CD4-positive, alpha-beta T cell treated with Interleukin-17A for 1 hour (primary cell): ENCODE measurements at regions not wholly inside any gene's neighbourhood (a gene's known extent, or its start where the extent isn't known, plus 50 kb on each side); places are given as distances from the start of the nearest gene placed in this dataset.

ENCODE experiments used
- DNase-seq: peaks from one replicate; pipeline ENCODE4 v3.0.0-alpha.2; 2020

GRCh38 chr20:60599381-60599780 is 641.2 kb downstream of the CDH26 start:
- DNase-seq: no peak

GRCh38 chr20:60600036-60600435 is 641.8 kb downstream of the CDH26 start:
- DNase-seq: no peak

- DNase-seq: no peak
Observed at GRCh38 chr20:60624066-60624465, 628.0 kb upstream of the CDH4 start.

GRCh38 chr20:60627751-60628565 is 624.1 kb upstream of the CDH4 start:
- no peak for DNase-seq

- DNase-seq: no peak
Observed at GRCh38 chr20:60628749-60629148, 623.3 kb upstream of the CDH4 start.

GRCh38 chr20:60629206-60629605 is 622.9 kb upstream of the CDH4 start:
- DNase-seq: no peak

- no peak for DNase-seq
Observed at GRCh38 chr20:60630609-60631008, 621.5 kb upstream of the CDH4 start.

GRCh38 chr20:60631585-60632287 is 620.3 kb upstream of the CDH4 start:
- DNase-seq: no peak

DNA sequence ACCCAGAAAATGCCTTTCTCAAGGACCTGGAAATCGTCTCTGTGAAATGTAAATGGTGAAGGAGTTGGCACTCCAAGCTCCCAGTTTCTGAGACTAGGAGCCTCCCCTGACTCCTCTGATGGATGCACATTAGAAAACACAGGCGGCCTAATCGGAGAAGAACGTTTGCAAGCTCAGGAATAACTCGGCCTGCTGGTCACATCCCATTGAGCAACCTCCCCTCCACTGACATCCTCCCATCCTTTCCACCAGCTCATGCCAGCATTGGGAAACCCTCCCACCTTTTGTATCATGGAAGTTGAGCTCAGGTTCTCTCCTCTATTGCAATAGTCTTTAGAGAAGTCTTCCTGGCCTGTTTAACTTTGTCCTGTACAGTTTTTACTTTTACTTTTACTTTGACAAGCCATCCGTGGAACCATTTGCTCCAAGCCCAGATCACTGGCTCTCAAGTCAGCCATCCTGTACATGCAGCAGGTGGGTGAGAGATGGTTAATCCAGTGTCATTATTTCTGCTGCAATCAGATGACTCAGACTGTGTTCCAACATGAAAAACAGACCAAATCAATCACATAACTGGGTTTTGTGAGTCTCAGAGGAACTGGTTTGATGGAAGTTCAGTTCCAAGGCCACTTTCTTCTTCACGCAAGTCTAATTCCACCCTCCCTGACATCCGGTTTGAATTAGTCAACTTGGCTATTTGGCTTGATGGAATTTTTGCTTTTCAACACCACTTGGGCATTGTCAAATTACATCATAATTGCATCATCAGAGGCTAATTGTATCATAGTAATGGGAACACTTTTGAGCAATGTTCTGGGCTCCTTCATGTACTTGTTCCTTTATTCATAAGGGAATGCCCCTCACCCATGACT is 619.4 kb upstream of the CDH4 start:
- no peak for DNase-seq

- no peak for DNase-seq
Observed at GRCh38 chr20:60634491-60635172, 617.4 kb upstream of the CDH4 start.

GRCh38 chr20:60636417-60636816 is 615.6 kb upstream of the CDH4 start:
- DNase-seq: no peak

DNA sequence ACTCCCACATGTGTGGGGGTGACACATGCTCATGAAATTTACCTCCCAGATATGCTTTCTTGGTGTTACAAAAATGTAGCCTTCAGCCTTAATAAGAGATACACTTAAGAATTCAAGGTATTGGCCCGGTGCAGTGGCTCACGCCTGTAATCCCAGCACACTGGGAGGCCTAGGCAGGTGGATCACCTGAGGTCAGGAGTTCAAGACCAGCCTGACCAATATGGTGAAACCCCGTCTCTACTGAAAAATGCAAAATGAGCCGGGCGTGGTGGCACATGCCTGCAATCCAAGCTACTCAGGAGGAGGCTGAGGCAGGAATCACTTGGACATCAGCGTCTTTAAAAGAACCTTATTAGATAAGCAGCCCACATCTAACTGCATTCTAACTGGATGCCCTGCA is 614.3 kb upstream of the CDH4 start:
- DNase-seq: no peak

GRCh38 chr20:60638430-60639098 is 613.5 kb upstream of the CDH4 start:
- DNase-seq: no peak

DNA sequence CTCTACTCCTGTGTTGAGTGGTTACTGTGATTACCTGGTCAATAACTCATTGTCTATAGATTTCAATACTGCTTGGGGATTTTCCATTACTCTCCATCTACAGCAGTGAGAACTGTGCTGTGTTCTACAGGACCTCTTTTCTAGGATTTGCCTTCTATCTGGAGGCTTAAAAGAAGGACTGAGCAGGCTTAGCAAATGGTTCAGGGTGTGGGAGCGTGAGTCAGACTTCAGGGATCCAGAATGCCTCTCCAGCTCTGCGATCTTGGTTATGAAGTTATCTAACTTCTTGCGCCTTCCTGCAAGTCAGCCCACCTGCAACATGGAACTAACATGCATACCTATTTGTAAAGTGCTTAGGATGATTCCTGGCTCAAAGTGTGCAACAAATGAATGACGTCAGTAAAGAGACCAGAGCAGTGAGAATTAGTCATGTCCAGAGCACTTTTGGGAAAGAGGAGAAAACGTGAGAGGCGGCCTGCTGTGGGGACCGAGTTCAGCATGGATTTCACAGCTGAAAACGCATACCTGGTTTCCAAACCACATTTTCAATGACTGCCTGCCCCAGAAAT is 610.1 kb upstream of the CDH4 start:
- no peak for DNase-seq

GRCh38 chr20:60642541-60642940 is 609.5 kb upstream of the CDH4 start:
- DNase-seq: no peak

DNA sequence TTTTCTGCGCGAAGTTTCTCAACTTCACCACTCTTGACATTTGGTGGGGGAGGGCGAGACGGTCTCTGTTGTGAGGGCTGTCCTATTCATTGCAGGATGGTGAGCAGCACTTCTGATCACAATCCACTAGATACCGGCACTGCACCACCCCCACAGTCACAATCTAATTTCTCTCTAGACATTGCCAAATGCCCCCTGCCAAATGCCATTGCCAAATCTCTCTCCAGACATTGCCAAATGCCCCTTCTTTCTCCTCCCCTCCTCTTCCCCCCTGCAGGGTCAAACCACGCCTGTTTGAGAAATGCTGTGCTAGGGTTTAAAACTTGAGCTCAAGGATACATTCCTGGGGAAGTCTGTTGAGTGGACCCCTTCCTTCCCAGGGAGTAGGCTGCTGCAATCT is 603.5 kb upstream of the CDH4 start:
- no peak for DNase-seq

- DNase-seq: no peak
Observed at GRCh38 chr20:60649541-60649940, 602.5 kb upstream of the CDH4 start.

DNA sequence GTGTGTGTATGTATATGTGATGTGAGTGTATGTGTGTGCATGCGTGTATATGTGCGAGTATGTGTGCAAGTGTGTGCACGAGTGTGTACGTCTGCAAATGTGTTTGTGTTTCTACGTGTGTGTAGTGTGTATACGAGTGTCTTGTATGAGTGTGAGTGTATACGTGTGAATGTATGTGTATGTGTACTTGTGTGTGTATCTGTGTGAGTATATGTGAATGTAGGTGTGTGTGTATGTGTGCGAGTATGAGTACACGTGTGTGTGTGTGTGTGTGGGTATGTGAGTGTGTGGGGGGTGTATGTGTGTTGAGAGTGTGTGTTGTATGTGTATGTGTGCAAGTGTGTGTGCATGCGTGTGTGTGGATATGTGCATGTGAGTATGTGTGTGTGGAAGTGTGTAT is 602.0 kb upstream of the CDH4 start:
- DNase-seq: no peak

GRCh38 chr20:60652046-60652445 is 600.0 kb upstream of the CDH4 start:
- DNase-seq: no peak

GRCh38 chr20:60652615-60653014 is 599.4 kb upstream of the CDH4 start:
- DNase-seq: no peak

GRCh38 chr20:60653111-60653845 is 598.8 kb upstream of the CDH4 start:
- DNase-seq: no peak
